Activated naive CD4-positive, alpha-beta T cell treated with anti-CD3 and anti-CD28 coated beads for 36 hours (primary cell): ENCODE measurements at regions not wholly inside any gene's neighbourhood (a gene's known extent, or its start where the extent isn't known, plus 50 kb on each side); places are given as distances from the start of the nearest gene placed in this dataset.

Experiments
- CTCF ChIA-PET: fragments of 350-600 bp; sonication (Branson Sonifier 250); formaldehyde crosslinking; loops from one replicate; lab custom pipeline; 2021; ENCODE audit warnings: antibody characterized with exemption; lab: Charles Lee
- DNase-seq: peaks from one replicate; pipeline ENCODE4 v3.0.0-alpha.2; 2020
- H3K27ac Mint-ChIP-seq: one replicate; pipeline ENCODE4 v1.8.0; 2021; ENCODE audit warnings: mild to moderate bottlenecking, mixed read lengths
- H3K27me3 Mint-ChIP-seq: one replicate; pipeline ENCODE4 v1.8.0; 2021; ENCODE audit warnings: low read depth, mixed read lengths
- H3K36me3 Mint-ChIP-seq: one replicate; pipeline ENCODE4 v1.8.0; 2021; ENCODE audit warnings: low read depth, mixed read lengths
- H3K4me1 Mint-ChIP-seq: one replicate; pipeline ENCODE4 v1.8.0; 2021; ENCODE audit warnings: low read depth, mixed read lengths
- H3K4me3 Mint-ChIP-seq: one replicate; pipeline ENCODE4 v1.8.0; 2021; ENCODE audit warnings: mild to moderate bottlenecking, moderate library complexity, mixed read lengths
- H3K9me3 Mint-ChIP-seq: one replicate; pipeline ENCODE4 v1.8.0; 2021; ENCODE audit warnings: mixed read lengths
- intact Hi-C: fragments of 100-400 bp; cut with micrococcal nuclease; formaldehyde crosslinking; loops from one replicate; pipeline ENCODE4 v1.15.1; 2023

- no peaks in the 10 kb centered on the region for H3K9me3 Mint-ChIP-seq
- CTCF ChIA-PET = no interaction called here
- H3K4me3 Mint-ChIP-seq = no peak overlapping the region
- no peak overlapping the region for H3K27ac Mint-ChIP-seq
- intact Hi-C loops = no loop called here
- no peaks in the 10 kb centered on the region for H3K4me1 Mint-ChIP-seq
- no peaks in the 10 kb centered on the region for H3K27me3 Mint-ChIP-seq
- no peak for DNase-seq
- H3K36me3 Mint-ChIP-seq = no peaks in the 10 kb centered on the region
These were observed 180.2 kb upstream of the EGFLAM start for GRCh38 chr5:38078161-38078560.

- no peaks in the 10 kb centered on the region for H3K4me1 Mint-ChIP-seq
- no peak for DNase-seq
- H3K36me3 Mint-ChIP-seq = no peaks in the 10 kb centered on the region
- no peaks in the 10 kb centered on the region for H3K9me3 Mint-ChIP-seq
- H3K4me3 Mint-ChIP-seq = no peak overlapping the region
- H3K27ac Mint-ChIP-seq = no peak overlapping the region
- CTCF ChIA-PET = no interaction called here
- intact Hi-C loops = no loop called here
- no peaks in the 10 kb centered on the region for H3K27me3 Mint-ChIP-seq
These were observed 180.7 kb upstream of the EGFLAM start for GRCh38 chr5:38077652-38078051.

- H3K4me3 Mint-ChIP-seq = no peak overlapping the region
- H3K9me3 Mint-ChIP-seq = no peaks in the 10 kb centered on the region
- no peaks in the 10 kb centered on the region for H3K27me3 Mint-ChIP-seq
- intact Hi-C loops = no loop called here
- H3K4me1 Mint-ChIP-seq = no peaks in the 10 kb centered on the region
- no peak overlapping the region for H3K27ac Mint-ChIP-seq
- DNase-seq = no peak
- CTCF ChIA-PET = interaction anchor here (0.5 to 0.6 kb wide), 2 partner anchors 38 to 499 kb away, joined by 3 to 4 read pairs; no protein-coding TSS in a partner anchor
- no peaks in the 10 kb centered on the region for H3K36me3 Mint-ChIP-seq
These were observed 186.3 kb upstream of the EGFLAM start for GRCh38 chr5:38071831-38072694.

DNA sequence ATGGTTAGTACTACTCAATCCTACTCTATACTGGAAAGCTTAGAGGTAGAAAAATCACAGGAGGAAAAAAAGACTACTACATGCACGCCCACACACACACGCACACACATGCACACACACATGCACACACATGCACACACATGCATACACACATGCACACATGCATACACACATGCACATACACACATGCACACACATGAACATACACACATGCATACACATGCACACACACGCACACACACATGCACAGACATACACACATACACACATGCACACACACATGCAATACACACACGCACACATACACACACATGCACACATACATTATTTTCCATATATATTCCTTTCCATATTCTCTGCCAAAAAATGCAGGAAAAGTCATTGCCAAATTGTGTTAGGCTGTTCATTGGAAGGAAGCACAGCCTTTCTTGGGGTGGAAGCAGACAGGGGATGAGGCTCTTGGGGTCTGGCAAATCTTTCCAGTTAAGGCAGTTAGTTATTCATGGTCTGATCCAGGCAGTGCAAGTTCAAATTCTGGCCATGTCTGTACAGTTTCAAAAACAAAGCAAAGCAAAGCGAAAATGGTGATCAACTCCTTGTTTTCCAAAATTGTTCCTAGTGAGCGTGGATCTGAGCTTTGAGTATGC, 187.9 kb upstream of the EGFLAM start:
- no peaks in the 10 kb centered on the region for H3K4me1 Mint-ChIP-seq
- no peak overlapping the region for H3K4me3 Mint-ChIP-seq
- CTCF ChIA-PET = no interaction called here
- H3K27me3 Mint-ChIP-seq = no peaks in the 10 kb centered on the region
- no peak overlapping the region for H3K27ac Mint-ChIP-seq
- intact Hi-C loops = no loop called here
- H3K9me3 Mint-ChIP-seq = no peaks in the 10 kb centered on the region
- DNase-seq = no peak
- no peaks in the 10 kb centered on the region for H3K36me3 Mint-ChIP-seq

- Mint-ChIP-seq H3K36me3 (no peaks in the 10 kb centered on the region), H3K27ac (no peak overlapping the region), H3K27me3 (no peaks in the 10 kb centered on the region), H3K4me3 (no peak overlapping the region), H3K9me3 (no peaks in the 10 kb centered on the region), H3K4me1 (no peaks in the 10 kb centered on the region)
- CTCF ChIA-PET = no interaction called here
- DNase-seq = no peak
- intact Hi-C loops = no loop called here
These were observed 189.0 kb upstream of the EGFLAM start for GRCh38 chr5:38069360-38069759.

- H3K27ac Mint-ChIP-seq = no peak overlapping the region
- H3K9me3 Mint-ChIP-seq = peaks cover 2% of the 10 kb centered on the region
- CTCF ChIA-PET = no interaction called here
- no peak for DNase-seq
- H3K4me1 Mint-ChIP-seq = no peaks in the 10 kb centered on the region
- H3K4me3 Mint-ChIP-seq = no peak overlapping the region
- H3K36me3 Mint-ChIP-seq = no peaks in the 10 kb centered on the region
- H3K27me3 Mint-ChIP-seq = no peaks in the 10 kb centered on the region
- intact Hi-C loops = no loop called here
These were observed 198.0 kb upstream of the EGFLAM start for GRCh38 chr5:38060354-38060753.

DNA sequence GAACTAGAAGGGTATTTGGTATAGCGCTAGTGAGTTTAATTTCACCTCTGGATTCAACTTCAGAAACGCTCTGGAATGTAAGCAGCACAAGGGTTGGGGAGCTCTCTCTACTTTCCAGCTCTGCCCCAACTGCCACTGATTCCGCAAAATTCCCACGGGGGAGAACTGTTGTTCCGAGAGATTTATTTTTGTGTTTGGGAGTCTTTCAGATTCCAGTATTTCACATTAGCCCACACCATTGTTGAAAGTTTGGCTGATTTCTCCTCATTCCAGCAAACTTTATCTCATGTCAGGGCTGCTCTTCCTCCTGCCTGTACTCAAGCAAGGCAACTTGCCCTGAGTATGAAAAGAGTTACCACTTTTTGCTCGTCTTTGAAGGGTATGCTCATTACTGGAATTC, 198.5 kb upstream of the EGFLAM start:
- DNase-seq = no peak
- Mint-ChIP-seq H3K27me3 (no peaks in the 10 kb centered on the region), H3K4me3 (no peak overlapping the region), H3K4me1 (no peaks in the 10 kb centered on the region), H3K9me3 (peaks cover 2% of the 10 kb centered on the region), H3K36me3 (no peaks in the 10 kb centered on the region), H3K27ac (no peak overlapping the region)
- intact Hi-C loops = no loop called here
- CTCF ChIA-PET = interaction anchor here (0.7 kb wide), 1 partner anchor 71 kb away, joined by 3 read pairs; no protein-coding TSS in a partner anchor

DNA sequence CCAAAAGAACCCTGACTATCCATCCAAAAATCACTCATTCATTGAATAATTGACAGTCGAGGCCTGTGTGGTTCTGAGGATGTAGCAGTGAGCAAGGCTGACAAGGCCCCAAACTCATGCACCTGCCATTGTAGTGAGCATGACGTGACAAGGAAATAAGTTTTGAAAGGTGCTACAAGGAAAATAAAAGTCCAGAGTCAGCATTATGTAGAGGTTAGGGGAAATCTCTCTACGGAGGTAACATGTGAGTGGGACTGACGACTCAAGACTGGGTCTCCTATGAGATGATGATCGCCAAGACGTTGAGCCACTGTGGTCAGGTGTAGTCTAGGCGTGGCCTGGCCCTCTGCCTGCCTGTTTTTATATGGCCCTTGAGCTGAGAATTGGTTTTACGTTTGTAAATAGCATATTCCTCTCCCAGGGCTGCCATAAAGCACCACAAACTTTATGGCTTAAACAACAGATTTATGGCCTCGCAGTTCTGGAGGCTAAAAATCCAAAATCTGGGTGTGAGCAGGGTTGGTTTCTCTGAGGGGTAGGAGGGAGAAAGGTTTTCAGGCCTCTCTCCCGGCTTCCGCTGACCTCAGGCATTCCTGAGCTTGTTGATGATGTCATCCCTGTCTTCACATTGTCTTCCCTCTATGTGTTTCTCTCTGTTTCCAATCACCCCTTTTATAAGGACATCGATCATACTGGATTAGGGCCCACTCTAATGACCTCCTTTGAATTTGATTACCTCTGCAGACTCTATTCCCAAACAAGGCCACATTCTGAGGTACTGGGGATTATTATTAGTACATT, 206.4 kb upstream of the EGFLAM start:
- CTCF ChIA-PET = no interaction called here
- H3K4me1 Mint-ChIP-seq = no peaks in the 10 kb centered on the region
- no peak overlapping the region for H3K27ac Mint-ChIP-seq
- H3K27me3 Mint-ChIP-seq = no peaks in the 10 kb centered on the region
- no peak overlapping the region for H3K4me3 Mint-ChIP-seq
- H3K36me3 Mint-ChIP-seq = no peaks in the 10 kb centered on the region
- intact Hi-C loops = no loop called here
- no peak for DNase-seq
- H3K9me3 Mint-ChIP-seq = no peaks in the 10 kb centered on the region

DNA sequence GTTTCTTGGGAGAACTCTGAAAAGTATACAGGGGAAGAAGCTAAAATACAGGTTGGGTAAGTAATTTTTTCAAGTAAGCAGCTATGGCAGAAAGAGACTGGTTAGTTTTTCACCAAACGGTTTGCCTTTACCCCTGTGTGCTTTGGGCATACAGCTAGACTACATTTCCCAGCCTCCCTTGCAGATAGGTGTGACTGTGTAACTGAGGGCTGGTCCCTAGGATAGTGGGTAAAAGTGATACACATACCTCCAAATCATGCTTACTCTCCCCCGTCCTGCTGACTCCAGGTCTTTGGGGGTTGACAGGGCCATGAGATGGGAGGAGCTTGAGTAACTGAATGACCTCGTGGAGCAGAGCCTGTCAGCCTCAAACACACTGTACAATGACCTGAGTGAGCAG, 208.6 kb upstream of the GDNF start:
- Mint-ChIP-seq H3K36me3 (no peaks in the 10 kb centered on the region), H3K9me3 (no peaks in the 10 kb centered on the region), H3K4me3 (no peak overlapping the region), H3K27ac (no peak overlapping the region), H3K4me1 (no peaks in the 10 kb centered on the region), H3K27me3 (peaks cover 4% of the 10 kb centered on the region)
- CTCF ChIA-PET = no interaction called here
- no peak for DNase-seq
- intact Hi-C loops = no loop called here

GRCh38 chr5:38046103-38046502, 206.3 kb upstream of the GDNF start:
- Mint-ChIP-seq H3K4me3 (no peak overlapping the region), H3K4me1 (no peaks in the 10 kb centered on the region), H3K36me3 (no peaks in the 10 kb centered on the region), H3K27ac (no peak overlapping the region), H3K27me3 (peaks cover 7% of the 10 kb centered on the region), H3K9me3 (no peaks in the 10 kb centered on the region)
- CTCF ChIA-PET = no interaction called here
- intact Hi-C loops = no loop called here
- no peak for DNase-seq

DNA sequence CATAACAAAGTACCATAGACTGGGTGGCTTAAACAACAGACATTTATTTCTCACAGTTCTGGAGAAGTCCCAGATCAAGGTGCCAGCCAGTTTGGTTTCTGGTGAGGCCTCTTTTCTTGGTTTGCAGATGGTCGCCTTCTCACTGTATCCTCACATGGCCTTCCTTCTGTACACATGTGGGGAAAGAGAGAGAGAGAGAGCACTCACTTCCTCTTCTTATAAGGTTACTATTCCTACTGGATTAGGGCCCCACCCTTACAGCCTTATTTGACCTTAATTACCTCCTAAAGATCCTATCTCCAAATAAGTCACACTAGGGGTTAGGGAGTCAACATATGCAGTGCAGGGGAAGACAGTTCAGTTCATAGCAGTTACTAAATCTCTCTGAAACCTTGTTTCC, 205.6 kb upstream of the GDNF start:
- Mint-ChIP-seq H3K9me3 (no peaks in the 10 kb centered on the region), H3K4me3 (no peak overlapping the region), H3K36me3 (no peaks in the 10 kb centered on the region), H3K27me3 (peaks cover 7% of the 10 kb centered on the region), H3K27ac (no peak overlapping the region), H3K4me1 (no peaks in the 10 kb centered on the region)
- DNase-seq = no peak
- intact Hi-C loops = no loop called here
- CTCF ChIA-PET = no interaction called here

GRCh38 chr5:38039826-38040225, 200.0 kb upstream of the GDNF start:
- intact Hi-C loops = no loop called here
- no peak overlapping the region for H3K4me3 Mint-ChIP-seq
- H3K27ac Mint-ChIP-seq = no peak overlapping the region
- H3K9me3 Mint-ChIP-seq = peaks cover 3% of the 10 kb centered on the region
- DNase-seq = no peak
- CTCF ChIA-PET = no interaction called here
- H3K36me3 Mint-ChIP-seq = no peaks in the 10 kb centered on the region
- no peaks in the 10 kb centered on the region for H3K4me1 Mint-ChIP-seq
- H3K27me3 Mint-ChIP-seq = peaks cover 2% of the 10 kb centered on the region
